GM12873 (cell line): ENCODE measurements at regions not wholly inside any gene's neighbourhood (a gene's known extent, or its start where the extent isn't known, plus 50 kb on each side); places are given as distances from the start of the nearest gene placed in this dataset.

Experiments used
- CTCF ChIP-seq: IDR thresholded peaks from 2 replicates; pipeline ENCODE4 v1.5.1; 2012; ENCODE audit warnings: low read depth, mild to moderate bottlenecking, moderate library complexity, low read length, control low read depth; ENCODE audit not compliant: insufficient read depth; ENCODE audit errors: missing control alignments

- no peak for TF ChIP-seq CTCF
Observed at GRCh38 chr5:58255386-58255785, 204.5 kb downstream of the PLK2 start.

GRCh38 chr5:58248221-58248620, 211.7 kb downstream of the PLK2 start:
- no peak for TF ChIP-seq CTCF

GRCh38 chr5:58246461-58246944, 213.4 kb downstream of the PLK2 start:
- no peak for TF ChIP-seq CTCF

GRCh38 chr5:58245476-58245840, 214.4 kb downstream of the PLK2 start:
- no peak for TF ChIP-seq CTCF

DNA sequence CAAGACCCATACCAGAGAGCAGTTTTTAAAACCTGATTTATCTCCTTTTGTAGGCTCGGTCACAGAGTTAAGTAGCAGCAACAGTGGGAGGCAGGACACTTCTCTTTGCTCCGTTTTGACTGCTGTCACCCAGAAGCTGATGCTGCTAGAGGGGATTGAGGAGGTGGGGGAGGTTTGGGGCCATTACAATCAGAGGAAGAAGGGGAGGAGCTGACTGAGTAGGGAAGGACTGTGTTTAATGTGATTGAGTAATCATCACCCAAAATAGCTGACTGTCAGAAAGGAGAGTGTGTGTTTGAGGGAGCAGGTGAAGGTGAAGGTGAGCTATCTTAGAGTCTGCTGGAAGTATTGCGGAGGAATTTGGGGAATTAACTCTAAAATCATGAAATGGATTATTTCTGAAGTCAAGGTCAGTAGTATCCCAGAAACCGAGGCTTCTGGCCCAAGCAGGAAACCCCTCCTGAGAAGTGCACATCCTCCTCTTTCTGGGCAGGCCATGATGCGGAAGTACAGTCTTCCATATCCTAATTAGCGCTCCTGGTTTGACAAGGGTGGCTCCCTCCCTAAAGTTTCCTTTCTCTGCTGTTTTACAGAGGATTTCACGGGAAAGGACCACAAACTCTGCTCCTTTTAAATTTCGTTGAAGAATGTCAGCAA, 214.9 kb downstream of the PLK2 start:
- TF ChIP-seq CTCF: no peak

GRCh38 chr5:58241389-58241788, 218.5 kb downstream of the PLK2 start:
- TF ChIP-seq CTCF: no peak

- TF ChIP-seq CTCF: no peak
Observed at GRCh38 chr5:58240322-58240721, 219.6 kb downstream of the PLK2 start.
